ENCODE measurements at regions not wholly inside any gene's neighbourhood (a gene's known extent, or its start where the extent isn't known, plus 50 kb on each side); places are given as distances from the start of the nearest gene placed in this dataset.
A peak's percentile ranks its signal among the peaks of the same experiment; 100 is the strongest.
"Not testable (repeated sequence)": the region's sequence is repeated elsewhere in the genome, so short reads cannot be mapped to it uniquely, and the experiment has no call there.

DNA sequence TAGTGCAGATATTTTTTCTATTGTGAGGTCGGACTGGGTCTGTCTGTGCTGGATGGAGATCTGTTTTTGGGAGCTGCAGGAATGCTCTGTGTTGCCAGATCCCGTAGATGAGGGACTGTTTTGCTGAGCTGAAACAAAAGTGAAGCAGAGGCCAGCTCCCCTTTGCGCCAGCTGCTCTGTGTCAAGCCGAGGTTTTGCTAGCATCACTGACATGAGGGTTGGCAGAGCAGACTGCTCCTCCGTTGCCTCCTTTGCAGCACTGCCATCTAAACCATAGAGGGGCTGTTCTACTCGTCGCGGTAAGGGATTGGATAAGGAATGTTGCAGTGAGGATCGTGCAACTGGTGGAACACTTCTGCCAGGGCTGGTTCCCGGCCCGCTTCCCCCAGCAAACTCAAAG is 215.9 kb upstream of the CCL2 start:
- not testable (repeated sequence) for H3K36me3 ChIP-seq (ENCODE audit: control insufficient read depth, insufficient read depth, low read length); H3K4me3 ChIP-seq (replicated peaks in 1 of 4; ENCODE audit: control extremely low read depth in 1 of 4, insufficient read depth in 1 of 4, low read depth in 3 of 4, low read length in 4 of 4); H3K27ac ChIP-seq (ENCODE audit: insufficient read depth, low read length); H3K4me1 ChIP-seq (ENCODE audit: control insufficient read depth, extremely low read depth, insufficient read depth, low read length); H3K4me2 ChIP-seq (ENCODE audit: extremely low read depth, insufficient read depth, low read length); DNase-seq (ENCODE audit: low read depth in 2 of 2); H3K9ac ChIP-seq (ENCODE audit: insufficient read depth, low read length); H3K9me3 ChIP-seq (ENCODE audit: control insufficient read depth, insufficient read depth, low read depth, low read length); H3K79me2 ChIP-seq (ENCODE audit: control insufficient read depth, insufficient read depth, low read length); H2AFZ ChIP-seq (ENCODE audit: low read length); H3K27me3 ChIP-seq (ENCODE audit: control insufficient read depth, insufficient read depth, low read length); H4K20me1 ChIP-seq (ENCODE audit: control insufficient read depth, extremely low read depth, insufficient read depth, low read length)

DNA sequence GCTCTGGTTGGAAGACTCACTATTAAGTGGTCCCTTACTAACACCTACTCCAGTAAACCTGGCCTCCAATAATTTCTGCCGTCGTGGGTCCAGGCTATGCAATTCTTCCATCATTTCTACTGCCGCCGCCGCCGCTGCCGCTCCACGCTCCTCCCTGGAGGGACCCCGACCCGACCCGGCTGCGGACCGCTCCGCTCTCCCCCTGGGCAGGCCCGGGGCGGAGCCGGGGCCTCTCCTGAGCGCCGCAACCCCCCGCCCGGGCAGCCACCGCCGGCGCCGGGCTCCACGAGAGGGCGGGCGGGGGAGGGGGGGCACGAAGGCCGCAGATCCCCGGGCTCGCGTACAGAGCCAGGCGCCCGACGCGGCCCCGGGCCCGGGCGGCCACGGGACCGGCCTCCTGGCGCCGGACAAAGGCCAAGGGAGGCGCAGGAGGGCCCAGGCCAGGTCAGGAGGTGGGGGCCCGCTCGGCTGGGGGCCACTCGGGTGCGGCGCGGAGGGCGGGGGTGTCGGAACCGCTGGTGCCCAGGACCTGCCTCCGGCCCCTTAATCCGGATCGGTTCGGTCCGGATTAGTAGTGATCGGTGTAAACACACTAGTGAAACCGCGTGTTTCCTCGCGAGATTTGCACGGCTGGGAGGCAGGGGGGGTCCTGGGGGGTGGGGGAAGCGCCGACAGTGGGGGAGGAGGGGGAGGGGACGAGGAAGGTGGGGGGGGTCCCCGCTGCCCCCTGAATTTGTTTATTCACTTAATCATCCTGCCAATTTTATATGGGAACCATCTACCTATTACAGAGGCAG is 215.1 kb upstream of the CCL2 start:
- H3K9me3 ChIP-seq (ENCODE audit: control insufficient read depth, insufficient read depth, low read depth, low read length); H2AFZ ChIP-seq (ENCODE audit: low read length); H3K27me3 ChIP-seq (ENCODE audit: control insufficient read depth, insufficient read depth, low read length); H3K4me2 ChIP-seq (ENCODE audit: extremely low read depth, insufficient read depth, low read length); H3K79me2 ChIP-seq (ENCODE audit: control insufficient read depth, insufficient read depth, low read length); H3K27ac ChIP-seq (ENCODE audit: insufficient read depth, low read length); H4K20me1 ChIP-seq (ENCODE audit: control insufficient read depth, extremely low read depth, insufficient read depth, low read length); H3K36me3 ChIP-seq (ENCODE audit: control insufficient read depth, insufficient read depth, low read length); H3K4me3 ChIP-seq (replicated peaks in 1 of 4; ENCODE audit: control extremely low read depth in 1 of 4, insufficient read depth in 1 of 4, low read depth in 3 of 4, low read length in 4 of 4); H3K4me1 ChIP-seq (ENCODE audit: control insufficient read depth, extremely low read depth, insufficient read depth, low read length); H3K9ac ChIP-seq (ENCODE audit: insufficient read depth, low read length): not testable (repeated sequence)
- DNase-seq (ENCODE audit: low read depth in 2 of 2): peak; percentile 13 to 32

DNA sequence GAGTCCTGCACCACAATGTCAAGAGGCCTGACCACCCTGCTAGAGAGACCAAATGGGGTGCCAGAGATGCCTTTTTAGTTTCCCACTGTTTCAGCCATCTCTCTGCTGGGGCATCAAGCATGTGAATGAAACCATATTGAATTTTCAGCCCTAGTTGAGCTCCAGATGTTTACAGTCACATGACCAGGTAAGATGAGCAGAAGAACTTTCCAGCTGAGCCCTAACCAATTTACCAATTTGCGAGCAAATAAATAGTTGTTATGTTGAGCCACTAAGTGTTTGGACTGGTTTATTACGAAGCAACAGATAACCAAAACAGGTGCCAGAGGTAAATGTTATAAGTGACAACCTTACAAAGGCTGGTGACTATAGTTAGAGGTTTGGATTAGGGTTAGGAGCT is 209.1 kb upstream of the CCL2 start:
- H2AFZ ChIP-seq (ENCODE audit: low read length): no peak overlapping the region
- no peak overlapping the region for H3K27ac ChIP-seq (ENCODE audit: insufficient read depth, low read length)
- H3K9ac ChIP-seq (ENCODE audit: insufficient read depth, low read length): no peak overlapping the region
- no peaks in the 10 kb centered on the region for H3K79me2 ChIP-seq (ENCODE audit: control insufficient read depth, insufficient read depth, low read length)
- no peak overlapping the region for H3K4me2 ChIP-seq (ENCODE audit: extremely low read depth, insufficient read depth, low read length)
- TF ChIP-seq CTCF (conservative IDR thresholded peaks at IDR 0.05 in 1 of 2, IDR thresholded peaks at IDR 0.05 in 1 of 2; ENCODE audit: low read depth in 1 of 2, low read length in 2 of 2) (no peak), EZH2 (IDR thresholded peaks at IDR 0.05; ENCODE audit: low read length, missing control alignments) (no peak)
- no peaks in the 10 kb centered on the region for H3K4me1 ChIP-seq (ENCODE audit: control insufficient read depth, extremely low read depth, insufficient read depth, low read length)
- no peaks in the 10 kb centered on the region for H4K20me1 ChIP-seq (ENCODE audit: control insufficient read depth, extremely low read depth, insufficient read depth, low read length)
- H3K36me3 ChIP-seq (ENCODE audit: control insufficient read depth, insufficient read depth, low read length): no peaks in the 10 kb centered on the region
- no peaks in the 10 kb centered on the region for H3K27me3 ChIP-seq (ENCODE audit: control insufficient read depth, insufficient read depth, low read length)
- H3K9me3 ChIP-seq (ENCODE audit: control insufficient read depth, insufficient read depth, low read depth, low read length): no peaks in the 10 kb centered on the region
- no peak overlapping the region for H3K4me3 ChIP-seq (replicated peaks in 1 of 4; ENCODE audit: control extremely low read depth in 1 of 4, insufficient read depth in 1 of 4, low read depth in 3 of 4, low read length in 4 of 4)
- no peak for DNase-seq (ENCODE audit: low read depth in 2 of 2)

DNA sequence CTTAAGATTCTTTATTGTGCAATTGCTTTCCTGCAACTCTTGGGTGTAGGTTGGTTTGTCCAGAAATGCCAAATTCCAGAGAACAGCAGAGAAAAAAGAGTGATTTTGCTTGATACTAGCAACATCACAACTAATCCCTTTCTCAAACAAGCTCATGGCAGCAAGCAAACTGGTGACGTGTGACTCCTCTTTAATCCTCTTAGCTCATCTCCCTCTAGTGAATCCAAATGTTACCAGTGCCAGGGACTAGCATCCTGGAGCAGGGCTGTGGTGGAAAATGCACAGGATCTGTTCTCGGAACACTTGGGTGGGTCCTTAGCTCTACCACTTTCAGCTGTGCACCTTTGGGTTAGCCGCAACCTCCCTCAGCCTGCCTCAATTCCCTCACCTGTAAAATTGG is 204.0 kb upstream of the CCL2 start:
- Histone ChIP-seq H3K4me2 (ENCODE audit: extremely low read depth, insufficient read depth, low read length) (no peak overlapping the region), H3K9me3 (ENCODE audit: control insufficient read depth, insufficient read depth, low read depth, low read length) (no peaks in the 10 kb centered on the region), H3K4me1 (ENCODE audit: control insufficient read depth, extremely low read depth, insufficient read depth, low read length) (no peaks in the 10 kb centered on the region), H3K79me2 (ENCODE audit: control insufficient read depth, insufficient read depth, low read length) (no peaks in the 10 kb centered on the region), H3K9ac (ENCODE audit: insufficient read depth, low read length) (no peak overlapping the region), H3K27me3 (ENCODE audit: control insufficient read depth, insufficient read depth, low read length) (no peaks in the 10 kb centered on the region), H3K4me3 (replicated peaks in 1 of 4; ENCODE audit: control extremely low read depth in 1 of 4, insufficient read depth in 1 of 4, low read depth in 3 of 4, low read length in 4 of 4) (no peak overlapping the region), H3K27ac (ENCODE audit: insufficient read depth, low read length) (no peak overlapping the region), H3K36me3 (ENCODE audit: control insufficient read depth, insufficient read depth, low read length) (no peaks in the 10 kb centered on the region), H2AFZ (ENCODE audit: low read length) (no peak overlapping the region), H4K20me1 (ENCODE audit: control insufficient read depth, extremely low read depth, insufficient read depth, low read length) (no peaks in the 10 kb centered on the region)
- no peak for DNase-seq (ENCODE audit: low read depth in 2 of 2)
- TF ChIP-seq CTCF (conservative IDR thresholded peaks at IDR 0.05 in 1 of 2, IDR thresholded peaks at IDR 0.05 in 1 of 2; ENCODE audit: low read depth in 1 of 2, low read length in 2 of 2) (no peak), EZH2 (IDR thresholded peaks at IDR 0.05; ENCODE audit: low read length, missing control alignments) (no peak)

All from fibroblast of lung (primary cell).